Smooth muscle cell of the brain vasculature (primary cell): ENCODE measurements at regions not wholly inside any gene's neighbourhood (a gene's known extent, or its start where the extent isn't known, plus 50 kb on each side); places are given as distances from the start of the nearest gene placed in this dataset.
A peak's percentile ranks its signal among the peaks of the same experiment; 100 is the strongest.

Experiments
- DNase-seq: peaks from one replicate; pipeline ENCODE4 v3.0.0-alpha.2; 2012; ENCODE audit warnings: low read depth, low spot score

- DNase-seq = no peak
Measured at GRCh38 chr4:11546391-11547175, 117.9 kb upstream of the HS3ST1 start.

- no peak for DNase-seq
Measured at GRCh38 chr4:11545651-11546050, 117.0 kb upstream of the HS3ST1 start.

- DNase-seq = no peak
Measured at GRCh38 chr4:11544211-11544610, 115.5 kb upstream of the HS3ST1 start.

- no peak for DNase-seq
Measured at GRCh38 chr4:11543706-11544105, 115.0 kb upstream of the HS3ST1 start.

GRCh38 chr4:11542952-11543351 is 114.3 kb upstream of the HS3ST1 start:
- no peak for DNase-seq

- DNase-seq = no peak
Measured at GRCh38 chr4:11537846-11538245, 109.2 kb upstream of the HS3ST1 start.

GRCh38 chr4:11535333-11535732 is 106.6 kb upstream of the HS3ST1 start:
- no peak for DNase-seq

- DNase-seq = no peak
Measured at GRCh38 chr4:11534623-11535302, 106.1 kb upstream of the HS3ST1 start.

GRCh38 chr4:11532138-11532537 is 103.4 kb upstream of the HS3ST1 start:
- no peak for DNase-seq

GRCh38 chr4:11529625-11530201 is 101.0 kb upstream of the HS3ST1 start:
- peak; percentile 47 for DNase-seq

- no peak for DNase-seq
Measured at GRCh38 chr4:11525085-11525484, 96.4 kb upstream of the HS3ST1 start.

- no peak for DNase-seq
Measured at GRCh38 chr4:11518754-11519153, 90.1 kb upstream of the HS3ST1 start.

GRCh38 chr4:11514779-11515419 is 86.2 kb upstream of the HS3ST1 start:
- no peak for DNase-seq

GRCh38 chr4:11514003-11514402 is 85.3 kb upstream of the HS3ST1 start:
- no peak for DNase-seq

- no peak for DNase-seq
Measured at GRCh38 chr4:11512871-11513270, 84.2 kb upstream of the HS3ST1 start.

GRCh38 chr4:11511321-11511720 is 82.6 kb upstream of the HS3ST1 start:
- DNase-seq = no peak

- no peak for DNase-seq
Measured at GRCh38 chr4:11507920-11508319, 79.2 kb upstream of the HS3ST1 start.

- DNase-seq = no peak
Measured at GRCh38 chr4:11506194-11506593, 77.5 kb upstream of the HS3ST1 start.

GRCh38 chr4:11505221-11505971 is 76.7 kb upstream of the HS3ST1 start:
- DNase-seq = no peak

- DNase-seq = no peak
Measured at GRCh38 chr4:11503166-11503565, 74.5 kb upstream of the HS3ST1 start.

GRCh38 chr4:11497972-11498371 is 69.3 kb upstream of the HS3ST1 start:
- no peak for DNase-seq
